Heart left ventricle (tissue), 13 donors: ENCODE measurements at regions not wholly inside any gene's neighbourhood (a gene's known extent, or its start where the extent isn't known, plus 50 kb on each side); places are given as distances from the start of the nearest gene placed in this dataset.

Experiments used
- POLR2A ChIP-seq, 2 donors: fragments of 450-650 bp; IDR thresholded peaks; one replicate each; pipeline ENCODE4 v1.6.1; 2017; ENCODE audit warnings: antibody characterized with exemption in 2 of 2, mild to moderate bottlenecking in 2 of 2, moderate library complexity in 2 of 2
- TF ChIP-seq, protein P1 (sequence below), 12 donors: fragments of 200-600 bp; sonication (generic) in 4 of 12; IDR thresholded peaks; one replicate each; pipeline versions ENCODE4 v1.5.0 to v1.8.0; 2018 to 2022; ENCODE audit warnings: antibody characterized with exemption in 12 of 12, mild to moderate bottlenecking in 5 of 12
- donor health status: ischemic (EF 13 %, LVEDD 7.1; RV severe dilation, severe dysfunction).
- donor health status: DM: no; HTN: yes; CAD: no.
- donor health status: DM: no; HTN: no; CAD: no.
- donor health status: ischemic (EF 25% LVEDD 6.9; RV normal size, moderate dysfunction).
- donor health status: ischemic (EF 25% LVEDD 5.7; RV mildly dilated, moderate dysfunction).
- donor health status: ischemic (EF 35%, LVEDD 5.7; RV mildly dilated, moderate dysfunction).
- donor health status: nonischemic (EF 11% LVEDD 7.7; RV severe dilation, severe dysfunction).
- donor health status: DM: yes; HTN: yes; CAD: no.
- donor health status: PGD.
- donor health status: ischemic (EF 29% LVEDD 5.4; RV normal size, mild dysfunction).
- donor health status: nonischemic (EF 23%, LVEDD 6.1; RV moderate dilation, normal function).

DNA sequence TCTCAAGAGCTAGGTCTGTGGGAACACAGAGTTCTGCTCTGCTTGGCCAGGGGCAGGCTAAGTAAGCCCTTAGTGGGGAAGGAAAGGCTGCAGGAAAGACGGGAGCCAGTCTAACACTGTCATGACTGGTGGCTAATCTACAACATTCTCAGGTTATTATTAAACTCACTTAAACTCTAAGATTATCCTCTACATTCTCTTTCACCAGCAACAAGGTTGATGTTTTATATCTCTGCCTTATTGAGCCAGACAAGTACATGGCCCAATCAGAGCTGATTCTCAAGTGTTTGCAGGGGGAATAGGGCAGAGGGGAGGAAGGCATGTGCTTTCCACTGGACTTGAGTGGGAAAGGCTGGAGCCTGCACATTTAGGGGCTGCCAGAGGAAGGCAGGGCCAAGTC, 50.9 kb upstream of the FAM241A start:
- TF ChIP-seq, protein P1, sequence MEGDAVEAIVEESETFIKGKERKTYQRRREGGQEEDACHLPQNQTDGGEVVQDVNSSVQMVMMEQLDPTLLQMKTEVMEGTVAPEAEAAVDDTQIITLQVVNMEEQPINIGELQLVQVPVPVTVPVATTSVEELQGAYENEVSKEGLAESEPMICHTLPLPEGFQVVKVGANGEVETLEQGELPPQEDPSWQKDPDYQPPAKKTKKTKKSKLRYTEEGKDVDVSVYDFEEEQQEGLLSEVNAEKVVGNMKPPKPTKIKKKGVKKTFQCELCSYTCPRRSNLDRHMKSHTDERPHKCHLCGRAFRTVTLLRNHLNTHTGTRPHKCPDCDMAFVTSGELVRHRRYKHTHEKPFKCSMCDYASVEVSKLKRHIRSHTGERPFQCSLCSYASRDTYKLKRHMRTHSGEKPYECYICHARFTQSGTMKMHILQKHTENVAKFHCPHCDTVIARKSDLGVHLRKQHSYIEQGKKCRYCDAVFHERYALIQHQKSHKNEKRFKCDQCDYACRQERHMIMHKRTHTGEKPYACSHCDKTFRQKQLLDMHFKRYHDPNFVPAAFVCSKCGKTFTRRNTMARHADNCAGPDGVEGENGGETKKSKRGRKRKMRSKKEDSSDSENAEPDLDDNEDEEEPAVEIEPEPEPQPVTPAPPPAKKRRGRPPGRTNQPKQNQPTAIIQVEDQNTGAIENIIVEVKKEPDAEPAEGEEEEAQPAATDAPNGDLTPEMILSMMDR (IDR thresholded peaks at IDR 0.05), result no peak
- no peak for TF ChIP-seq POLR2A (IDR thresholded peaks at IDR 0.05)
